Sciatic nerve (tissue), 2 donors: ENCODE measurements at regions not wholly inside any gene's neighbourhood (a gene's known extent, or its start where the extent isn't known, plus 50 kb on each side); places are given as distances from the start of the nearest gene placed in this dataset.
"Not testable (repeated sequence)": the region's sequence is repeated elsewhere in the genome, so short reads cannot be mapped to it uniquely, and the experiment has no call there.

ENCODE experiments used
- ATAC-seq: fragments of 200-7000 bp; cut with Tn5 transposase; one replicate; pipeline ENCODE4 v1.9.1; 2020; ENCODE audit warnings: mild to moderate bottlenecking, moderate library complexity
- DNase-seq: peaks from one replicate; pipeline ENCODE4 v3.0.0-alpha.2; 2020; ENCODE audit warnings: low spot score
- intact Hi-C: fragments of 100-400 bp; cut with DNase I; formaldehyde crosslinking; loops from one replicate; pipeline ENCODE4 v1.14.2; 2022
- donor health status: DM: no; HTN: no; CAD: no.
- donor health status: DM: no; HTN: no; CAD: no.

DNA sequence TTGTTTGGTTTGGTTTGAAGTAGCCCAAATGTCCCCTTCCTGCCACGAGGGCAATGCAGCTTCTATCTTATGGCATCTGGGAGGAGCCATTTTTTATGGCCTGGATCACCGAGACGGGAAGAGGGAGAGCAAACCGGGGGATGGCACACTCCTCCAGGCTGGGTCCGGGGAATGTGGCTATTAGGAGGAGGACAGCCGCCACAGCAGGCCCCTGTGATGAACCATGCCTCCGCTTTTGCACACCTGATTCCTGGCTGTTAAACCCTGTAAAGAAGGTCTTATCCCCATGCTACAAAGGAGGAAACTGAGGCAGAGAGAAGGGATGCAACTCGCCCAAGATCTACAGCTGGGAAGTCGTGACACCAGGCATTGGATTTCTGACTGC, 157.6 kb downstream of the OR4M2 start:
- ATAC-seq, result no peak
- no peak for DNase-seq
- intact Hi-C loops, result no loop called here

DNA sequence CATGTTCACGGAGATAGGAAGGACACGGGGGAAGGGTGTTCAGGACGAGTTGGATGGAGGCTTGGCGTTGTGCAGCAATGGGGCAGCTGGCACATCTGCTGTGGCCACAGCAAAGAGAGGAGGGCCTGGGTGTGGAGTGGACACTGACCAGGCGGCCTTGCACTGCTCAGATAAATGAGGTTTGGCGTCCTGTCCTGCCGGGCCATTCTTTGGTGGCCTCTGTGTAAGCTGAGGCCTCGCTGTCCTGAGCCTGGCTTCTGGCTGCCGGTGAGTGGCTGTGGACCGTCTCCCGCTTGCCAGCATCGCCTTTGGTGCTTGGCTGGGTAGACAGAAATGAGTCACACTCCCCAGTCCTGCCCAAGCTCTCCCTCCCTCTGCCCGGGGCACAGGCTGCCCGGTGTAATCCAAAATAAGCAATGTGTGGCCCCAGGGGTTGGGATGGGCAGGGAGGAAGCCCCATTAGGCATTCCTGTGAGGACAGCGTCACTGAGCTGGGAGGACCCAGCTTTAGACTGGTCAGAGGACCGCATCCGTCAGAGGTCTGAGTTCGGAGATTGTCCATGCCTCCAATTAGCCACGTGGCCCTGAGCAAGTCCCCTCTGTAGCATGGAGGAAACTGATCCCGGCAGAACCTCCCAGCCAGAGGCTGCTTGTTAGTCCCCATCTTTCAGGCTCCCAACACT, 158.1 kb downstream of the OR4M2 start:
- intact Hi-C loops, DNase-seq: not testable (repeated sequence)
- peak; percentile 36 for ATAC-seq

DNA sequence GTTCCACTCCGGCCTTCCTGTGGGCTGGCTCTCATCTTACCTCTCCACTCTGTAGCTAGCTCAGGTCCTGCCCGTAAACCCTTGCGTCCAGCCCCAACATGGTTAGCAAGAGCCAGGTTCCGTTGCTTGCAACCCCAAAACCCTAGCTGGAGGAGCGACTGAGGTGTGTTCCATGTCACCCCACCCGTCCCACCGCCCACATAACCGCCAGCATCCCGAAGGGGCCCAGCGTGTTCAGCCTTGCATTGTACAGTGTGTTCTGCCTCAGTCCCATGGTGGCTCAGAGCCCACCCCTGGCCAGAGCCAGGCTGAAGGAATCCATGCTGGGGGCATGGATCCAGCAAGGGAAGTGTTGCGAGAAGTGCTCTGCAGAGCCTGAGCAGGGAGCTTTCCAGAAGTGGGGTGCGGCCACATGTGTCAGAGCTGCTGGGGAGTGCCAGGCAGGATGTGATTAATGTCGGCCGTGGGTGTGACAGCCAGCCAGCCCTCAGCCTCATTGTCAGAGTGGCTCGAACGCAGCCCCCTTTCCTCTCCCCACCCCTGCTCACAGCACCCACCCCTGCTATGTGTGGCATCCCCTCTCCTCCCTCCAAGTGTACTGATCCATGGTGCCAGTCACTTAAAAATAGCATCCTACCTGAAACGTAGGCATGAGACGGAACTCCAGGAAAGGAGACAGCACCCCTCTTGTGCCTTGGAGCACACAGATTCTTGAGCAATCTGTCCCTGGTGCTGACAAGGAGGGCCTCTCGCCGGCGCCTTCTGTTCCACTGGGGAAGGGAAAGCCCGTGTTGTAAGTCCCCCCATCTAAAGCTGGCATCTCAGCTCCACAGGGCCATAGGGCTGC, 158.9 kb downstream of the OR4M2 start:
- DNase-seq, intact Hi-C loops, ATAC-seq: not testable (repeated sequence)

GRCh38 chr15:22239806-22240180, 159.5 kb downstream of the OR4M2 start:
- DNase-seq (no peak), ATAC-seq (no peak)
- intact Hi-C loops, result no loop called here

- ATAC-seq (no peak), DNase-seq (no peak)
- intact Hi-C loops, result no loop called here
Measured at GRCh38 chr15:22240403-22240802, 160.1 kb downstream of the OR4M2 start.

DNA sequence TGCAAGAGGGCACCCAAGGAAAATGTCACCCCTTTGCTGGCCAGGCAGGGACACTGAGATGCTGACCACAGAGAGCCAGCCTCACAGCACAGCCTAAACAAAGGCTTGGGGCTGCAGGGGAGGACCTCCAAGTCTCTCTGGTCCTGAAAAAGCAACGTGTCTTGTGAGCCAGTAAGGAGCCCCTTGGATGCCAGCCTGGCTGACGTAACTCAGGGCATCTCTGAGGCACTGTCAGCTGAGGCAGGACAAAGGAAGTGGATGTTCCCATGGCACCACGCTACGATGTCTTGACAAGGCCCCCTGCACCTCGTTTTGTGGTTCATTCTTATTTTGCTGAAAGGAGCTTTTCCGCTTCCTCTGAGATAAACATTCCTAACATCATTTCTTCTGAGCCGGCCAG, 160.7 kb downstream of the OR4M2 start:
- DNase-seq, result no peak
- intact Hi-C loops, result no loop called here
- ATAC-seq, result no peak

- ATAC-seq, result no peak
- DNase-seq, result no peak
- intact Hi-C loops, result no loop called here
Measured at GRCh38 chr15:22241451-22241850, 161.1 kb downstream of the OR4M2 start.

DNA sequence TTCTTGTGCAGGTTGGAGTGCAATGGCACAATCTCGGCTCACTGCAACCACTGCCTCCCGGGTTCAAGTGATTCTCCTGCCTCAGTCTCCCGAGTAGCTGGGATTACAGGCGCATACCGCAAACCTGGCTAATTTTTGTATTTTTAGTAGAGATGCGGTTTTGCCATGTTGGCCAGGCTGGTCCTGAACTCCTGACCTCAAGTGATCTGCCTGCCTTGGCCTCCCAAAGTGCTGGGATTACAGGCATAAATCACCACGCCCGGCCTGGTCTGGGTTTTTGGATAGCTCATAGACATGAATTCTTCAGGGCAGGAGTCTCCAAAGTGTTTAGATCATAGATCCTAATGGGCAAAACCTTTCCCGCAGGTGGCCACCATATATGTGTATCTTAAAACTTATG, 162.0 kb downstream of the OR4M2 start:
- DNase-seq, ATAC-seq, intact Hi-C loops: not testable (repeated sequence)

DNA sequence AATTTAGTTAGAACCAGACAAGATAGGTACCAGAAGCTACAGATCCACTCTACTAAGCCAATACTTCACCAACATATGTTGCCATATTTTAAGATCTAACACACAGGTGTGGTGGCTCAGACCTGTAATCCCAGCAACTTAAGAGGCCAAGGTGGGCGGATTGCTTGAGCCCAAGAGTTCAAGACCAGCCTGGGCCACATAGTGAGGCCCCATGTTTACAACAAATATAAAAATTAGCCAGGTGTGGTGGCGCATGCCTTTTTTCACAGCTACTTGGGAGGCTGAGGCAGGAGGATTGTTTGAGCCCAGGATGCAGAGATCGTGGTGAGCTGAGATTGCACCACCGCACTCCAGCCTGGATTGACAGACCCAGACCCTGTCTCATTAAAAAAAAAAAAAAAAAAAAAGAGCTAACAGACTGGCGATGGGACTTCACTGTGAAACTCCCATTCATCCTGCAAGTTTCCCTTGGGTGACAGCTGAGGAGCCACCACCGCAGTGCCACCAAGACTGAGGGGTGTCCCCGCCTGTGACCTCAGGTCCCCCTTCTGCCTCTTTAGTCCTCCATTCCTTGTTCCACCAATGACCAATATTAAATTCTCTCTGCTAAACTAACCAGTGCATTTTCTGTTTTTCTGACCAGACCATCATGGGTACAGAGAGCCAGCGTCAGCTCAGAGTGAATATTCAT, 163.3 kb downstream of the OR4M2 start:
- intact Hi-C loops, result no loop called here
- ATAC-seq (no peak), DNase-seq (no peak)

DNA sequence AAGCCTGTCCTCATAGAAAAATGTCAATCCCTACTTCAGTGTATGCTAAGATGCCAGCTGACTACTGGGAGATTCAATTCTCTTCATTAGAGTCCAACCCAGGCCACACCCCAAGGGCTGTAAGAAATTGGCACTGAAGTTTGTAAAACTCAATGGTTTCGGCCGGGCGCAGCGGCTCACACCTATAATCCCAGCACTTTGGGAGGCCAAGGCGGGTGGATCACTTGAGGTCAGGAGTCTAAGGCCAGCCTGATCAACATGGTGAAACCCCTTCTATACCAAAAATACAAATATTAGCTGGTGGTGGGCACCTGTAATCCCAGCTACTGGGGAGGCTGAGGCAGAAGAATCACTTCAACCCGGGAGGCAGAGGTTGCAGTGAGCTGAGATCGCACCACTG, 169.2 kb downstream of the OR4M2 start:
- intact Hi-C loops, DNase-seq, ATAC-seq: not testable (repeated sequence)

DNA sequence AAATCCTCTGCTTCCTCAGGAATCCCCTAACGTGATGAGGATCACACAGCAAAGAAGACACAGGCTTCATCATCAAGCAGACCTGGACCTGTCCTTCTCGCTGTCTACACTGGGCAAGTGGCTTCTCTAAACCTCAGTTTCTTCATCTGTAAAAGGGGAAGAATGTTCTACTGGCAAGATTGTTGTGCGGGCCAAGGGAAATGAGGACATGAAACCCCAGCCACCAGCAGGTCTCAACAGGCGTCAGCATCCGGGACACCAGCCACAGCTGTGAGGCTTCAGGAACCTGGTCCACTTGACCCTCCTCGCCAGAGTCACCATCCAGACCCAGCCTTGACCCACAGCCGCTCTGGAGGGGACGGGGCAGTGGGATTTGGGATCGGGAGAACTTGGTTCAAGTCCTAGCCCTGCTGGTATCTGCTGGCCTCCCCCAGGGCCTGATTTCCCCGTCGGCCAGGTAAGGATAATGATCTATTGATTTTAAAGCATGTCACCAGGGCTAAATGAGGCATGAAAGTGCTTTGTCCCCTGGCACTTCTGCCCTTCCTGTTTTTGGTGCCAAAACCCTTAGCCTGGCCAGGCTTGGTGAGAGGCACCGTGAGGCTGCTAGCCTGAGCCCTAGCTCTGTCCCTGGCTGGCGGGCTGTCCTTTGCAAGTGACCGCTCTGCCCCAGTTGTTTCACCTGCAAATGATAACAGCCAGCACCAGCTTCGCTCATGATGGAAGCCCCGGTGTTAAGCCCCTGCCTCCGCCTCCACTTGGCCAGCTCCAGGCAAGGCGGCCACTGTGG, 170.4 kb downstream of the OR4M2 start:
- ATAC-seq, DNase-seq, intact Hi-C loops: not testable (repeated sequence)

- intact Hi-C loops, result no loop called here
- ATAC-seq, result no peak
- no peak for DNase-seq
Measured at GRCh38 chr15:22251422-22251821, 171.1 kb downstream of the OR4M2 start.

- DNase-seq, ATAC-seq, intact Hi-C loops: not testable (repeated sequence)
Measured at GRCh38 chr15:22252047-22252446, 171.7 kb downstream of the OR4M2 start.

GRCh38 chr15:22252521-22252920, 172.2 kb downstream of the OR4M2 start:
- DNase-seq, ATAC-seq, intact Hi-C loops: not testable (repeated sequence)

- ATAC-seq, intact Hi-C loops: not testable (repeated sequence)
Measured at GRCh38 chr15:22253002-22253675, 172.8 kb downstream of the OR4M2 start.

GRCh38 chr15:22253676-22254408, 173.5 kb downstream of the OR4M2 start:
- DNase-seq (no peak), ATAC-seq (no peak)
- intact Hi-C loops, result no loop called here

More at GRCh38 chr15:22253002-22253675, 172.8 kb downstream of the OR4M2 start:
- DNase-seq, result not testable (repeated sequence)

- ATAC-seq, intact Hi-C loops, DNase-seq: not testable (repeated sequence)
Measured at GRCh38 chr15:22254409-22255045, 174.2 kb downstream of the OR4M2 start.
